ENCODE measurements at regions not wholly inside any gene's neighbourhood (a gene's known extent, or its start where the extent isn't known, plus 50 kb on each side); places are given as distances from the start of the nearest gene placed in this dataset.
"Not testable (repeated sequence)": the region's sequence is repeated elsewhere in the genome, so short reads cannot be mapped to it uniquely, and the experiment has no call there.

DNA sequence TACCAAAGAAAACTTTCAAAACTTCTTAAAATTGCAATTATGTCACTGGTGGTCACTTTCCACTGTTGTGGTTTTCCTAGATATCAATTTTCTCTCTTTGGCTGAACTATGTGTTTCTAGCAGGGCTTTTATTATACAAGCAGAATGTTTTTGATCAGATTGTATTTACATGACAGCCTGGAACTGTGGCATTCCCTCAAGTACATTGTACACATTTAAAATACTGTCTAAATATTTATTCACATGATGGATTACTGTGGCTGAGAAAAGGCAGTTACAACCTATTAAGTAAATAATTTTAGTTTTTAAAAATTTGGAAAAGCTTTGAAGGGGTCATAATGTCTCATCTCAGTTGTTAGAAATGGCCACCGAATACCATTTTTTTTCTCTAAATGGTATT, 231.9 kb upstream of the PPP1R3A start:
- ChIA-PET CTCF (interaction anchor here (0.6 kb wide), 1 partner anchor 1385 kb away, joined by 3 read pairs; no protein-coding TSS in a partner anchor), POLR2A (ENCODE audit: low non-redundant PET) (no interaction called here)
- no peak overlapping the region for H3K27ac ChIP-seq
- TF ChIP-seq, protein P1, sequence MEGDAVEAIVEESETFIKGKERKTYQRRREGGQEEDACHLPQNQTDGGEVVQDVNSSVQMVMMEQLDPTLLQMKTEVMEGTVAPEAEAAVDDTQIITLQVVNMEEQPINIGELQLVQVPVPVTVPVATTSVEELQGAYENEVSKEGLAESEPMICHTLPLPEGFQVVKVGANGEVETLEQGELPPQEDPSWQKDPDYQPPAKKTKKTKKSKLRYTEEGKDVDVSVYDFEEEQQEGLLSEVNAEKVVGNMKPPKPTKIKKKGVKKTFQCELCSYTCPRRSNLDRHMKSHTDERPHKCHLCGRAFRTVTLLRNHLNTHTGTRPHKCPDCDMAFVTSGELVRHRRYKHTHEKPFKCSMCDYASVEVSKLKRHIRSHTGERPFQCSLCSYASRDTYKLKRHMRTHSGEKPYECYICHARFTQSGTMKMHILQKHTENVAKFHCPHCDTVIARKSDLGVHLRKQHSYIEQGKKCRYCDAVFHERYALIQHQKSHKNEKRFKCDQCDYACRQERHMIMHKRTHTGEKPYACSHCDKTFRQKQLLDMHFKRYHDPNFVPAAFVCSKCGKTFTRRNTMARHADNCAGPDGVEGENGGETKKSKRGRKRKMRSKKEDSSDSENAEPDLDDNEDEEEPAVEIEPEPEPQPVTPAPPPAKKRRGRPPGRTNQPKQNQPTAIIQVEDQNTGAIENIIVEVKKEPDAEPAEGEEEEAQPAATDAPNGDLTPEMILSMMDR (conservative IDR thresholded peaks at IDR 0.05; ENCODE audit: low read depth) = no peak
- no peak for DNase-seq (ENCODE audit: low spot score)

DNA sequence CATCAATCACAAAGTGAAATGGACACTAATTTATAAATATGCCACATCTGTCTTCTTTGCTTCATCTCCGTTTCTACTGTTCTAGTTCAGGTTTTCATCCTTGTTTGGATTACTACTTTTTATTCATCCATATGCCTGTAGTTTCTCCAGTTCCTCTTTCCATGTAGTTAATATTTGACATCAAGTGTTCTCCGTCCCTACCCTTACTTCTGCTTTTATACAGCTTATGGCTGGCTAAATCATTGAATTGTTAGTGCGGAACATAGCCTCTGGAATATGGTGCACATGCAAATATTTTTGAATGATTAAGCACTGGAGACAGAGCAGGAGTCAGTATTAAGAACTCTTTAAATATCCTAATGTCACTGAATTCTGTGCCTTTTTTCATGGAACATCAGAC, 230.0 kb upstream of the PPP1R3A start:
- ChIA-PET POLR2A (ENCODE audit: low non-redundant PET) (no interaction called here), CTCF (no interaction called here)
- no peak for DNase-seq (ENCODE audit: low spot score)
- TF ChIP-seq, protein P1 (conservative IDR thresholded peaks at IDR 0.05; ENCODE audit: low read depth) = no peak
- no peak overlapping the region for H3K27ac ChIP-seq

DNA sequence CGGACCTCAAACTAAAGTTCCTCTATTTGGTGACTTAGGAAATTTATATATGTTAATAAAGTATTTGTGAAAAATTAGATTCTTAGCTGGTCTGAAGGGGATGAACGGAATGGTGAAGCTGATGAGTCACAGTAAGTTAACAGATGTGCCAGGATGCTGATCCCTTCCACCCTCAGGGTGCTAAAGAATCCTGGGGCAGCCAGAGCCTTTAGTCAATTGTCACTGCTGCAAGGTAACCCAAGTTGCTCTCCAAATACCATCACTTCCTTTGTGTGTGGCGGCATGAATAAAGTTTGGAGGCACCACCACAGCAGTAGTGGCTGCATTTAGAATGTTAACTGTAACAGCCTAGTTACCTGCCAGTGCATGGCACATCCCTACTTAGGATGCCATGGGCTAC, 222.6 kb upstream of the PPP1R3A start:
- ChIA-PET POLR2A (ENCODE audit: low non-redundant PET) (no interaction called here), CTCF (no interaction called here)
- H3K27ac ChIP-seq = no peak overlapping the region
- DNase-seq (ENCODE audit: low spot score) = no peak
- TF ChIP-seq, protein P1 (conservative IDR thresholded peaks at IDR 0.05; ENCODE audit: low read depth) = no peak

DNA sequence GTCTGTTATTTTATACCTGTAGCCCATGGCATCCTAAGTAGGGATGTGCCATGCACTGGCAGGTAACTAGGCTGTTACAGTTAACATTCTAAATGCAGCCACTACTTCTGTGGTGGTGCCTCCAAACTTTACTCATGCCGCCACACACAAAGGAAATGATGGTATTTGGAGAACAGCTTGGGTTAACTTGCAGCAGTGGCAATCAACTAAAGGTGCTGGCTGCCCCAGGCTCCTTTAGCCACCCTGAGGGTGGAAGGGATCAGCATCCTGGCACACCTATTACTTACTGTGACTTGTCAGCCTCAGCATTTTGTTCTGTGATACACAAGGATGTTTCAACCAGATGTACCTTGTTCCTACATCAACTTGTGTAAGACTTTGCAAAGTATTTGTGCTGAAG, 221.8 kb upstream of the PPP1R3A start:
- no peak overlapping the region for H3K27ac ChIP-seq
- TF ChIP-seq, protein P1 (conservative IDR thresholded peaks at IDR 0.05; ENCODE audit: low read depth) = no peak
- no peak for DNase-seq (ENCODE audit: low spot score)
- ChIA-PET POLR2A (ENCODE audit: low non-redundant PET) (no interaction called here), CTCF (no interaction called here)

DNA sequence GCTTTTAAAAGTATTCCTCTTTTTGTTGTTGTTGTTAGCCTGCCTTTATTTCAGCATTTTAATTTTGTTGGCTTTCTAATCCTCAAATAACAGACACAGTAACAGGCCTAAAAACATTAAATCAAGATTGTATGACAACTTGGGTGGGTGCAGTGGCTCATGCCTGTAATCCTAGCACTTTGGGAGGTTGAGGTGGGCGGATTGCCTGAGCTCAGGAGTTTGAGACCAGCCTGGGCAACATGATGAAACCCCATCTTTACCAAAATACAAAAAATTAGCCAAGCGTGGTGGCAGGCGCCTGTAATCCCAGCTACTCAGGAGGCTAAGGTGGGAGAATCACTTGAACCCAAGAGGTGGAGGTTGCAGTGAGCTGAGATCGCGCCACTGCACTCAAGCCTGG, 220.9 kb upstream of the PPP1R3A start:
- DNase-seq (ENCODE audit: low spot score); CTCF ChIA-PET; H3K27ac ChIP-seq; POLR2A ChIA-PET (ENCODE audit: low non-redundant PET): not testable (repeated sequence)

DNA sequence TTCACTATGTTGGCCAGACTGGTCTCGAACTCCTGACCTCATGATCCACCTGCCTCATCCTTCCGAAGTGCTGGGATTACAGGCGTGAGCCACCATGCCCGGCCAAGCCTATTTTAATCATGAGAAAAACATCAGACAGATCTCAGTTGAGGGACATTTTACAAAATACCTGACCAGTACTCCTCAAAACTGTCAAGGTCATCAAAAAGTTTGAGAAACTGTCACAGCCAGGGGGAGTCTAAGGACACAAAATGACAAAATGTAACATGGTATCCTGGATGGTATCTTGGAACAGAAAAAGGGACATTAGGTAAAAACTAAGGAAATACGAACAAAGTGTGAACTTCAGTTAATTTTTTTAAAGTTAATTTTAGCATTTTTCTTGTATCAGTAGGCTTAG, 219.8 kb upstream of the PPP1R3A start:
- CTCF ChIA-PET = no interaction called here
- POLR2A ChIA-PET (ENCODE audit: low non-redundant PET) = no interaction called here
- TF ChIP-seq, protein P1 (conservative IDR thresholded peaks at IDR 0.05; ENCODE audit: low read depth) = no peak
- DNase-seq (ENCODE audit: low spot score) = no peak
- no peak overlapping the region for H3K27ac ChIP-seq

DNA sequence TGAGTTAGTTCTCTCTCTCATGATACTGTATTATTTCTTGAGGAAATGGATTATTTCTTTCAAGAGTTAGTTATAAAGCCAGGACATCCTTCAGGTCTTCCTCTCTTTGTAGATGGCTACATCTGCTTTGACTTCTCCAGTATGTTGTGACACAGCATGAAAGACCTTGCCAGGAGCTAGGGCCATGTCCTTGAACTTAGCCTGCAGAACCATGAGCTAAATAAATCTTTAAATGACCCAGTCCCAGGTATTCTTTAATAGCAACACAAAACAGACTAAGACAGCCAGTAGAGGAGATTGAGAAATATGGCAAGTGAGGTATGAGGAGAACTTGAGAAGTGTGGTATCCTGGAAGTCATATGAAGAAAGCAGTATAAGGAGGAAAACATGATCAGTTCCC, 214.9 kb upstream of the PPP1R3A start:
- no peak overlapping the region for H3K27ac ChIP-seq
- ChIA-PET POLR2A (ENCODE audit: low non-redundant PET) (no interaction called here), CTCF (no interaction called here)
- TF ChIP-seq, protein P1 (conservative IDR thresholded peaks at IDR 0.05; ENCODE audit: low read depth) = no peak
- no peak for DNase-seq (ENCODE audit: low spot score)

Measured in RWPE1 (cell line).